ENCODE measurements at regions not wholly inside any gene's neighbourhood (a gene's known extent, or its start where the extent isn't known, plus 50 kb on each side); places are given as distances from the start of the nearest gene placed in this dataset.

GRCh38 chr12:66813137-66813892 lies 134.4 kb upstream of the GRIP1 start:
- TF ChIP-seq ZEB2 (IDR thresholded peaks at IDR 0.05) (no peak), CHD2 (IDR thresholded peaks at IDR 0.05; ENCODE audit: low read depth, low read length) (no peak), BRD4 (IDR thresholded peaks at IDR 0.05) (no peak), NFIC (IDR thresholded peaks at IDR 0.05) (peak; percentile 96), ZNF232 (CRISPR knock-in tag; IDR thresholded peaks at IDR 0.05) (no peak), ZNF274 (IDR thresholded peaks at IDR 0.05; ENCODE audit: borderline replicate concordance, low read depth, low read length) (no peak), MAZ (CRISPR knock-in tag; conservative IDR thresholded peaks at IDR 0.05 in 1 of 2, IDR thresholded peaks at IDR 0.05 in 1 of 2) (no peak), YY1 (IDR thresholded peaks at IDR 0.05; ENCODE audit: borderline replicate concordance in 1 of 3, control insufficient read depth in 1 of 3, extremely low read depth in 1 of 3, insufficient read depth in 3 of 3, insufficient read length in 1 of 3, insufficient replicate concordance in 2 of 3, low read depth in 1 of 3, low read length in 2 of 3) (no peak), ATF7 (IDR thresholded peaks at IDR 0.05) (no peak)

Measured in K562 (cell line).